ENCODE measurements at regions not wholly inside any gene's neighbourhood (a gene's known extent, or its start where the extent isn't known, plus 50 kb on each side); places are given as distances from the start of the nearest gene placed in this dataset.

GRCh38 chr1:2952992-2953391 is 68.3 kb upstream of the ACTRT2 start:
- no peaks in the 10 kb centered on the region for H3K4me1 ChIP-seq (replicated peaks; ENCODE audit: insufficient read depth)
- H3K9me2 ChIP-seq (ENCODE audit: insufficient read depth) = no peaks in the 10 kb centered on the region
- no peak overlapping the region for H3K4me3 ChIP-seq
- intact Hi-C loops (cut with micrococcal nuclease; ENCODE audit: unreplicated experiment) = no loop called here
- no peaks in the 10 kb centered on the region for H4K20me1 ChIP-seq (ENCODE audit: insufficient read depth)
- H3K27me3 ChIP-seq (ENCODE audit: insufficient read depth, low read depth) = peaks cover 53% of the 10 kb centered on the region
- H3F3A ChIP-seq (ENCODE audit: insufficient read depth, low read depth) = no peaks in the 10 kb centered on the region
- no peak for DNase-seq
- H3K27ac ChIP-seq = no peak overlapping the region
- H3K9me3 ChIP-seq (ENCODE audit: insufficient read depth, low read depth) = no peaks in the 10 kb centered on the region
- no peaks in the 10 kb centered on the region for H3K79me2 ChIP-seq (ENCODE audit: low read depth)
- ChIA-PET POLR2A (ENCODE audit: unreplicated experiment) (no interaction called here), CTCF (no interaction called here)
- H3K4me2 ChIP-seq = no peak overlapping the region
- BruUV-seq (replicated peaks) = no TSS peak
- H3K36me3 ChIP-seq (ENCODE audit: low read depth) = no peaks in the 10 kb centered on the region
- H2AFZ ChIP-seq = no peak overlapping the region
- TF ChIP-seq EZH2 (IDR thresholded peaks at IDR 0.05; ENCODE audit: low read depth) = no peak
- TF ChIP-seq, protein P1, sequence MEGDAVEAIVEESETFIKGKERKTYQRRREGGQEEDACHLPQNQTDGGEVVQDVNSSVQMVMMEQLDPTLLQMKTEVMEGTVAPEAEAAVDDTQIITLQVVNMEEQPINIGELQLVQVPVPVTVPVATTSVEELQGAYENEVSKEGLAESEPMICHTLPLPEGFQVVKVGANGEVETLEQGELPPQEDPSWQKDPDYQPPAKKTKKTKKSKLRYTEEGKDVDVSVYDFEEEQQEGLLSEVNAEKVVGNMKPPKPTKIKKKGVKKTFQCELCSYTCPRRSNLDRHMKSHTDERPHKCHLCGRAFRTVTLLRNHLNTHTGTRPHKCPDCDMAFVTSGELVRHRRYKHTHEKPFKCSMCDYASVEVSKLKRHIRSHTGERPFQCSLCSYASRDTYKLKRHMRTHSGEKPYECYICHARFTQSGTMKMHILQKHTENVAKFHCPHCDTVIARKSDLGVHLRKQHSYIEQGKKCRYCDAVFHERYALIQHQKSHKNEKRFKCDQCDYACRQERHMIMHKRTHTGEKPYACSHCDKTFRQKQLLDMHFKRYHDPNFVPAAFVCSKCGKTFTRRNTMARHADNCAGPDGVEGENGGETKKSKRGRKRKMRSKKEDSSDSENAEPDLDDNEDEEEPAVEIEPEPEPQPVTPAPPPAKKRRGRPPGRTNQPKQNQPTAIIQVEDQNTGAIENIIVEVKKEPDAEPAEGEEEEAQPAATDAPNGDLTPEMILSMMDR (conservative IDR thresholded peaks at IDR 0.05) = no peak

DNA sequence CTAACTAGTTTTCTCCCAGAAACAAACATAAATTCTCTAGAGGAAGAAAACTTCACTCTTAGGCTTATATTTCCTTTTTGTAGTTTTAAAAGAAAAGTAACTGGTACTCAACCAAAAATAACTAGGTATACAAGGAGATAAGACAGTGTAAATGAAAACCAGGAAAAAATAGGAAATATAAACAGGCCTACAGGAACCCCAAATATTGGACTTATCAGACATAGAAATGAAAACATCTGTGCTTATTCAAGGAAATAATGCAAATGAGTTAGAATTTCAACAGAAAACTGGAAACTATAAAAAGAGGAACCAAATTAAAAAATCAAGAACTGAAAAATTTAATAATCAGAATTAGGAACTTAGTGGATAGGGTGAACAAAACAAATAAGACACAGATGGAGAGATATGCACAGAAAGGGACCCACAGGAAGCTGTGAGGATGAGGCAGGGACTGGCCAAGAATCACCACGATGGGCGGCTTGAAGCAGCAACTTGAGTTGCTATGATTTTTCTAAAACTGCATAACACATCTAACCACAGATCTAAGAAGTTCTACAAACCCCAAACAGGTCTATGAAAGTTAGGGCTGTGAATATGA is 67.5 kb upstream of the ACTRT2 start:
- H3K27me3 ChIP-seq (ENCODE audit: insufficient read depth, low read depth) = peaks cover 45% of the 10 kb centered on the region
- POLR2A ChIA-PET (ENCODE audit: unreplicated experiment) = no interaction called here

GRCh38 chr1:2955652-2956051 is 65.6 kb upstream of the ACTRT2 start:
- Histone ChIP-seq H3K9me2 (ENCODE audit: insufficient read depth) (no peaks in the 10 kb centered on the region), H3K27me3 (ENCODE audit: insufficient read depth, low read depth) (peaks cover 44% of the 10 kb centered on the region), H3K27ac (no peak overlapping the region), H4K20me1 (ENCODE audit: insufficient read depth) (no peaks in the 10 kb centered on the region), H2AFZ (no peak overlapping the region), H3F3A (ENCODE audit: insufficient read depth, low read depth) (no peaks in the 10 kb centered on the region), H3K4me2 (no peak overlapping the region), H3K9me3 (ENCODE audit: insufficient read depth, low read depth) (no peaks in the 10 kb centered on the region), H3K79me2 (ENCODE audit: low read depth) (no peaks in the 10 kb centered on the region), H3K36me3 (ENCODE audit: low read depth) (no peaks in the 10 kb centered on the region), H3K4me3 (no peak overlapping the region), H3K4me1 (replicated peaks; ENCODE audit: insufficient read depth) (no peaks in the 10 kb centered on the region)
- DNase-seq = no peak
- ChIA-PET CTCF (no interaction called here), POLR2A (ENCODE audit: unreplicated experiment) (no interaction called here)
- intact Hi-C loops (cut with micrococcal nuclease; ENCODE audit: unreplicated experiment) = no loop called here
- TF ChIP-seq, protein P1 (conservative IDR thresholded peaks at IDR 0.05) = no peak
- no peak for TF ChIP-seq EZH2 (IDR thresholded peaks at IDR 0.05; ENCODE audit: low read depth)
- BruUV-seq (replicated peaks) = no TSS peak

More for the DNA sequence above, 67.5 kb upstream of the ACTRT2 start:
- Histone ChIP-seq H3K27ac (no peak overlapping the region), H3K4me3 (no peak overlapping the region), H3F3A (ENCODE audit: insufficient read depth, low read depth) (no peaks in the 10 kb centered on the region), H4K20me1 (ENCODE audit: insufficient read depth) (no peaks in the 10 kb centered on the region), H3K9me3 (ENCODE audit: insufficient read depth, low read depth) (no peaks in the 10 kb centered on the region), H3K4me1 (replicated peaks; ENCODE audit: insufficient read depth) (no peaks in the 10 kb centered on the region), H2AFZ (no peak overlapping the region), H3K36me3 (ENCODE audit: low read depth) (no peaks in the 10 kb centered on the region), H3K4me2 (no peak overlapping the region), H3K79me2 (ENCODE audit: low read depth) (no peaks in the 10 kb centered on the region), H3K9me2 (ENCODE audit: insufficient read depth) (no peaks in the 10 kb centered on the region)
- DNase-seq = no peak
- no TSS peak for BruUV-seq (replicated peaks)
- TF ChIP-seq, protein P1 (conservative IDR thresholded peaks at IDR 0.05) = no peak
- TF ChIP-seq EZH2 (IDR thresholded peaks at IDR 0.05; ENCODE audit: low read depth) = no peak
- CTCF ChIA-PET = no interaction called here
- intact Hi-C loops (cut with micrococcal nuclease; ENCODE audit: unreplicated experiment) = no loop called here

Measured in PC-9 (cell line).